ENCODE measurements at regions not wholly inside any gene's neighbourhood (a gene's known extent, or its start where the extent isn't known, plus 50 kb on each side); places are given as distances from the start of the nearest gene placed in this dataset.

DNA sequence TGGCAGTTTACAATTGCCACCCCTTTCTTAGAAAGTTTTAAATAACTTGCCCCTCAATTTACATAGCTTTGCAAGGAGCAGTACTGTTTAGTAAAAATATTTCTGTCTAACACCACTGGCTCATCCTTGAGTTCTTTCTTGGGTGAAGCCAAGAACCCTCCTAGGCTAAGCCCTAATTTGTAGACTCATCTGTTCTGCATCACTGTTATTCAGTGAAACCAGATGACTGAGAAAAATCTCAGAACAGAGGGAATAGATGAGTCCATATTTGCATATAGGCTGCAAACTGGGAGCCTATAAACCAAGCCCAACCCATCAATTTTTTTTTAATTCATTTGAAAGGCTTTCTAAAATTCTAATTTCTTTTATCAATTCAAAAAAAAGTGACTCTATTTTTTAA lies 161.4 kb upstream of the TFPI start:
- Histone ChIP-seq H3F3A (ENCODE audit: insufficient read depth) (no peaks in the 10 kb centered on the region), H3K4me3 (ENCODE audit: insufficient read depth, low read length, poor library complexity, severe bottlenecking) (no peak overlapping the region), H3K27ac (ENCODE audit: low read depth, low read length) (no peak overlapping the region), H3K9me2 (replicated peaks; ENCODE audit: insufficient read depth, low read length) (no peaks in the 10 kb centered on the region), H3K79me2 (ENCODE audit: insufficient read depth, low read length) (no peaks in the 10 kb centered on the region), H3K27me3 (ENCODE audit: low read length) (no peaks in the 10 kb centered on the region), H3K9me3 (ENCODE audit: insufficient read depth, low read length) (no peaks in the 10 kb centered on the region), H3K9ac (ENCODE audit: low read length) (no peak overlapping the region), H3K36me3 (ENCODE audit: low read length) (no peaks in the 10 kb centered on the region), H4K20me1 (ENCODE audit: low read depth, low read length) (no peaks in the 10 kb centered on the region), H3K4me2 (ENCODE audit: low read depth, low read length, poor library complexity, severe bottlenecking) (no peak overlapping the region), H2AFZ (ENCODE audit: low read depth, low read length, severe bottlenecking) (no peak overlapping the region)
- TF ChIP-seq, protein P1, sequence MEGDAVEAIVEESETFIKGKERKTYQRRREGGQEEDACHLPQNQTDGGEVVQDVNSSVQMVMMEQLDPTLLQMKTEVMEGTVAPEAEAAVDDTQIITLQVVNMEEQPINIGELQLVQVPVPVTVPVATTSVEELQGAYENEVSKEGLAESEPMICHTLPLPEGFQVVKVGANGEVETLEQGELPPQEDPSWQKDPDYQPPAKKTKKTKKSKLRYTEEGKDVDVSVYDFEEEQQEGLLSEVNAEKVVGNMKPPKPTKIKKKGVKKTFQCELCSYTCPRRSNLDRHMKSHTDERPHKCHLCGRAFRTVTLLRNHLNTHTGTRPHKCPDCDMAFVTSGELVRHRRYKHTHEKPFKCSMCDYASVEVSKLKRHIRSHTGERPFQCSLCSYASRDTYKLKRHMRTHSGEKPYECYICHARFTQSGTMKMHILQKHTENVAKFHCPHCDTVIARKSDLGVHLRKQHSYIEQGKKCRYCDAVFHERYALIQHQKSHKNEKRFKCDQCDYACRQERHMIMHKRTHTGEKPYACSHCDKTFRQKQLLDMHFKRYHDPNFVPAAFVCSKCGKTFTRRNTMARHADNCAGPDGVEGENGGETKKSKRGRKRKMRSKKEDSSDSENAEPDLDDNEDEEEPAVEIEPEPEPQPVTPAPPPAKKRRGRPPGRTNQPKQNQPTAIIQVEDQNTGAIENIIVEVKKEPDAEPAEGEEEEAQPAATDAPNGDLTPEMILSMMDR (IDR thresholded peaks at IDR 0.05; ENCODE audit: insufficient read depth, low read length, poor library complexity, severe bottlenecking) = no peak
- no peak for TF ChIP-seq EZH2phosphoT487 (conservative IDR thresholded peaks at IDR 0.05; ENCODE audit: low read length)

DNA sequence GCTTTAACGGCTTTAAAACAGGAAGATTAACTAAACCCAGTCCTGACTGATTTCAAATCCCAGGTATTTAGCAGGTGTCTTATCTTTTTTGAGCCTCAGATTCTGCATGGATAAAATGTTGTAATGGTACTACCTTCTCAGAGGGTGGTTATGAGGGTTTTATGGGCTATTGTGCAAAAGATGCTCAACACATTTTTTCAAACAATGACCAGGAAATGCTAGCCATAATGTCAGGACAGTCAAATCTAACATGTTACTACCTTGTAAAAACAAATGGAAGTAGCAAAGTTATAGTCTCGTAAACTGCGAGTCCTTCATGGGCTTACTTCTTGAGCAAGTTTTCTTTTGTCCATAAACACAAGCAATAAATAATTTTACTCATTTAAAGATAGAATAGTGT lies 162.1 kb upstream of the TFPI start:
- no peak overlapping the region for H2AFZ ChIP-seq (ENCODE audit: low read depth, low read length, severe bottlenecking)
- H3K36me3 ChIP-seq (ENCODE audit: low read length) = no peaks in the 10 kb centered on the region
- H3K4me2 ChIP-seq (ENCODE audit: low read depth, low read length, poor library complexity, severe bottlenecking) = no peak overlapping the region
- no peak overlapping the region for H3K4me3 ChIP-seq (ENCODE audit: insufficient read depth, low read length, poor library complexity, severe bottlenecking)
- H3F3A ChIP-seq (ENCODE audit: insufficient read depth) = no peaks in the 10 kb centered on the region
- no peaks in the 10 kb centered on the region for H3K9me2 ChIP-seq (replicated peaks; ENCODE audit: insufficient read depth, low read length)
- no peaks in the 10 kb centered on the region for H3K27me3 ChIP-seq (ENCODE audit: low read length)
- H3K9ac ChIP-seq (ENCODE audit: low read length) = no peak overlapping the region
- TF ChIP-seq, protein P1 (IDR thresholded peaks at IDR 0.05; ENCODE audit: insufficient read depth, low read length, poor library complexity, severe bottlenecking) = no peak
- no peak for TF ChIP-seq EZH2phosphoT487 (conservative IDR thresholded peaks at IDR 0.05; ENCODE audit: low read length)
- H3K27ac ChIP-seq (ENCODE audit: low read depth, low read length) = no peak overlapping the region
- no peaks in the 10 kb centered on the region for H3K79me2 ChIP-seq (ENCODE audit: insufficient read depth, low read length)
- no peaks in the 10 kb centered on the region for H4K20me1 ChIP-seq (ENCODE audit: low read depth, low read length)
- no peaks in the 10 kb centered on the region for H3K9me3 ChIP-seq (ENCODE audit: insufficient read depth, low read length)

DNA sequence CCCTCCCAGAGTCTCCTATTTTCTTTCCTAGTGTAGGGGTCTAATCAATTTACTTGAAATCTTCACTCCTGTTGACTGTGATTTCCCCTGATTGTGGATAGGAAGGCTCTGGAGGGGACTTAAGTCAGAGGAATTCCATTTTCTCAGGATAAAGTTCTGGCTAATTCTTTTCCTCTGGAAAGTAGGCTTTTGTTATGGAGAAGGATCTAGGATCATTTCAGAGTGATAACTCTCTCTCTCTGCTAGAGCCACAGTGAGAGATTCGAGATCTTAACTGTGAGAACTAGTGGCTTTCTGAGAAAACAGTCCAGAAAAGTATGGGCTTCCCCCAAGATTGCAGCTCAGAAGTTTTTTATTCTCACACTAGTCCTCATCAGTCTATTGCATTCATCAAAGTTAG lies 163.9 kb upstream of the TFPI start:
- Histone ChIP-seq H3K9me3 (ENCODE audit: insufficient read depth, low read length) (no peaks in the 10 kb centered on the region), H3K9ac (ENCODE audit: low read length) (no peak overlapping the region), H3K4me3 (ENCODE audit: insufficient read depth, low read length, poor library complexity, severe bottlenecking) (no peak overlapping the region), H3K36me3 (ENCODE audit: low read length) (no peaks in the 10 kb centered on the region), H3K4me2 (ENCODE audit: low read depth, low read length, poor library complexity, severe bottlenecking) (no peak overlapping the region), H3F3A (ENCODE audit: insufficient read depth) (no peaks in the 10 kb centered on the region), H3K27ac (ENCODE audit: low read depth, low read length) (no peak overlapping the region), H2AFZ (ENCODE audit: low read depth, low read length, severe bottlenecking) (no peak overlapping the region), H3K27me3 (ENCODE audit: low read length) (no peaks in the 10 kb centered on the region), H3K9me2 (replicated peaks; ENCODE audit: insufficient read depth, low read length) (no peaks in the 10 kb centered on the region), H3K79me2 (ENCODE audit: insufficient read depth, low read length) (no peaks in the 10 kb centered on the region), H4K20me1 (ENCODE audit: low read depth, low read length) (no peaks in the 10 kb centered on the region)
- TF ChIP-seq, protein P1 (IDR thresholded peaks at IDR 0.05; ENCODE audit: insufficient read depth, low read length, poor library complexity, severe bottlenecking) = no peak
- no peak for TF ChIP-seq EZH2phosphoT487 (conservative IDR thresholded peaks at IDR 0.05; ENCODE audit: low read length)

DNA sequence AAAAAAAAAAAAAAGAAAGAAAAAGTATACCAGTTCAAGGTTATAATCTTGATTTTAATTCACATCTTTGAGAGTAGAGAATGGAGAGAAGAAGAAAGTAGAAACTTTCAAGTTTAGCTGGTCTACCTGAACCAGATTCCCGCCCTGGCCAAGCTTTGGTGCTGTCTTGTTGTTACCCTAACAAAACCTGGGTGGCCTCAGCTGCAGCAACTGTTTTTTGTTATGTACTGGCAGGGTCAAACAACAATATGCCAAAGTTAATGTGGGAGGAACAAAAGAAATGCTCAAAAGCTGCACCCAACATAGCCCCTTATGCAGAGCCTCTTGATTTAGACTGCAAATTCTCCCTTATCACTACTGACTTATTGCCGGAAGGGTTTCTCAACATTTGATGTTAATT lies 165.3 kb upstream of the TFPI start:
- no peaks in the 10 kb centered on the region for H3F3A ChIP-seq (ENCODE audit: insufficient read depth)
- H4K20me1 ChIP-seq (ENCODE audit: low read depth, low read length) = no peaks in the 10 kb centered on the region
- no peak overlapping the region for H3K27ac ChIP-seq (ENCODE audit: low read depth, low read length)
- no peaks in the 10 kb centered on the region for H3K36me3 ChIP-seq (ENCODE audit: low read length)
- H3K4me2 ChIP-seq (ENCODE audit: low read depth, low read length, poor library complexity, severe bottlenecking) = no peak overlapping the region
- no peaks in the 10 kb centered on the region for H3K79me2 ChIP-seq (ENCODE audit: insufficient read depth, low read length)
- H3K9me3 ChIP-seq (ENCODE audit: insufficient read depth, low read length) = no peaks in the 10 kb centered on the region
- no peaks in the 10 kb centered on the region for H3K9me2 ChIP-seq (replicated peaks; ENCODE audit: insufficient read depth, low read length)
- no peaks in the 10 kb centered on the region for H3K27me3 ChIP-seq (ENCODE audit: low read length)
- no peak overlapping the region for H3K4me3 ChIP-seq (ENCODE audit: insufficient read depth, low read length, poor library complexity, severe bottlenecking)
- H3K9ac ChIP-seq (ENCODE audit: low read length) = no peak overlapping the region
- no peak overlapping the region for H2AFZ ChIP-seq (ENCODE audit: low read depth, low read length, severe bottlenecking)
- TF ChIP-seq, protein P1 (IDR thresholded peaks at IDR 0.05; ENCODE audit: insufficient read depth, low read length, poor library complexity, severe bottlenecking) = no peak
